ENCODE measurements at regions not wholly inside any gene's neighbourhood (a gene's known extent, or its start where the extent isn't known, plus 50 kb on each side); places are given as distances from the start of the nearest gene placed in this dataset.

GRCh38 chr3:117562000-117562399 lies 852.4 kb downstream of the TUSC7 start:
- Histone ChIP-seq H3K36me3 (no peaks in the 10 kb centered on the region), H3K9me3 (no peaks in the 10 kb centered on the region), H3K27me3 (no peaks in the 10 kb centered on the region), H3K4me1 (no peaks in the 10 kb centered on the region), H3K4me3 (no peak overlapping the region), H3K27ac (no peak overlapping the region)
- no peak for TF ChIP-seq POLR2A (IDR thresholded peaks at IDR 0.05)
- TF ChIP-seq CTCF (IDR thresholded peaks at IDR 0.05): no peak
- no peak for DNase-seq

DNA sequence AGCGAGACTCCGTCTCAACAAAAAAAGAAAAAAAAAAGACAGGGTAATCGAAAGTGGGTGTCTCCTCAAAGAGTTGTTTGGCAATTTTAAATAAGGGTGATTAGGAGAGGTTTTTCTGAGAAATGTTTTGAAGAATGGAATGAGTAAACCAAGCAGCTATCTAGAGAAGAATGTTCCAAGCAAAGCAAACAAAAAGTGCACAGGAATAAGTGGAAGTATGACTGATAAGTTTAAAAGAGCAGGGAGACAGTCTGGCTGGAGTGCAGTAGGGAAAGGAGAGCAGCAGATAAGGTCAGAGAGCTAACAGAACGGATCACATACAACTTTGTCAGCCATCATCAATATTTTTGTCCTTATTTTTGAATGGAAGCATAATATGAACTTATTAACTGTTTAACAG lies 853.5 kb downstream of the TUSC7 start:
- no peaks in the 10 kb centered on the region for H3K36me3 ChIP-seq
- no peak overlapping the region for H3K27ac ChIP-seq
- no peaks in the 10 kb centered on the region for H3K9me3 ChIP-seq
- DNase-seq: no peak
- no peaks in the 10 kb centered on the region for H3K27me3 ChIP-seq
- H3K4me1 ChIP-seq: no peaks in the 10 kb centered on the region
- no peak for TF ChIP-seq CTCF (IDR thresholded peaks at IDR 0.05)
- TF ChIP-seq POLR2A (IDR thresholded peaks at IDR 0.05): no peak
- no peak overlapping the region for H3K4me3 ChIP-seq

GRCh38 chr3:117565777-117566176 lies 856.2 kb downstream of the TUSC7 start:
- TF ChIP-seq CTCF (IDR thresholded peaks at IDR 0.05): no peak
- no peak for TF ChIP-seq POLR2A (IDR thresholded peaks at IDR 0.05)

GRCh38 chr3:117566926-117567325 lies 857.3 kb downstream of the TUSC7 start:
- TF ChIP-seq CTCF (IDR thresholded peaks at IDR 0.05) (no peak), POLR2A (IDR thresholded peaks at IDR 0.05) (no peak)
- Histone ChIP-seq H3K4me1 (no peaks in the 10 kb centered on the region), H3K4me3 (no peak overlapping the region), H3K27ac (no peak overlapping the region), H3K36me3 (no peaks in the 10 kb centered on the region), H3K27me3 (no peaks in the 10 kb centered on the region), H3K9me3 (no peaks in the 10 kb centered on the region)
- DNase-seq: no peak

More at GRCh38 chr3:117565777-117566176, 856.2 kb downstream of the TUSC7 start:
- no peak overlapping the region for H3K27ac ChIP-seq
- H3K9me3 ChIP-seq: no peaks in the 10 kb centered on the region
- no peaks in the 10 kb centered on the region for H3K36me3 ChIP-seq
- no peaks in the 10 kb centered on the region for H3K4me1 ChIP-seq
- H3K27me3 ChIP-seq: no peaks in the 10 kb centered on the region
- no peak for DNase-seq
- no peak overlapping the region for H3K4me3 ChIP-seq

DNA sequence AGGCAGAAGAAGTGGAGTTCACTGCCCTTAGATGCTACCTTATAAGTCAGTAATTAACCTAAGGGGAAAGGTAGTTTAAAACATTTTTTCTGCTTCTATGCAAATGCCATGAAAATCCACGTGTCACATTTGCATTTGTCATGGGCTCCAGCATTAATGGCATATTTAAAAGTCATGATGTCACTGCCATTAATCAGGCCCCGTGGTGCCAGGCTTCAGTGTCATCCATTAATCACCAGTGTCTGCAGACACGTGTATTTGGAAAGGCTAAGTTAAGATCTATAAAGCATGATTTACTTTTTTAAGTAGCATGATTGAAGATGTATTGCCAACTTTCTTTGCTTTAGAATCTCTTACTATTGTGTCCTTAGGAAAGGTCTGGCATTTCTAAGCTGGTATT lies 857.8 kb downstream of the TUSC7 start:
- Histone ChIP-seq H3K4me1 (no peaks in the 10 kb centered on the region), H3K4me3 (no peak overlapping the region), H3K27me3 (no peaks in the 10 kb centered on the region), H3K27ac (no peak overlapping the region), H3K9me3 (no peaks in the 10 kb centered on the region), H3K36me3 (no peaks in the 10 kb centered on the region)
- no peak for DNase-seq
- TF ChIP-seq CTCF (IDR thresholded peaks at IDR 0.05) (no peak), POLR2A (IDR thresholded peaks at IDR 0.05) (no peak)

GRCh38 chr3:117567906-117568305 lies 858.3 kb downstream of the TUSC7 start:
- no peaks in the 10 kb centered on the region for H3K9me3 ChIP-seq
- H3K27me3 ChIP-seq: no peaks in the 10 kb centered on the region
- H3K4me3 ChIP-seq: no peak overlapping the region
- no peak overlapping the region for H3K27ac ChIP-seq
- H3K36me3 ChIP-seq: no peaks in the 10 kb centered on the region
- no peaks in the 10 kb centered on the region for H3K4me1 ChIP-seq
- no peak for DNase-seq
- TF ChIP-seq POLR2A (IDR thresholded peaks at IDR 0.05) (no peak), CTCF (IDR thresholded peaks at IDR 0.05) (no peak)

Measured in Peyer's patch (tissue), 4 donors.